LNCaP clone FGC (cell line): ENCODE measurements at regions not wholly inside any gene's neighbourhood (a gene's known extent, or its start where the extent isn't known, plus 50 kb on each side); places are given as distances from the start of the nearest gene placed in this dataset.

Experiments
- DNase-seq: peaks from one replicate; pipeline ENCODE4 v3.0.0-alpha.2; 2011; ENCODE audit warnings: low read depth
- H3K4me3 ChIP-seq: 2 replicates; pipeline ENCODE4 v1.5.1; 2011; ENCODE audit warnings: mild to moderate bottlenecking, low read depth, low read length, control low read depth
- TF ChIP-seq, protein P1 (sequence below): IDR thresholded peaks from 2 replicates; pipeline ENCODE4 v1.5.1; 2012; ENCODE audit warnings: mild to moderate bottlenecking; ENCODE audit not compliant: control insufficient read depth, insufficient read depth; ENCODE audit errors: extremely low read depth

GRCh38 chr13:53200075-53200474, 171.5 kb downstream of the OLFM4 start:
- H3K4me3 ChIP-seq: no peak overlapping the region
- TF ChIP-seq, protein P1, sequence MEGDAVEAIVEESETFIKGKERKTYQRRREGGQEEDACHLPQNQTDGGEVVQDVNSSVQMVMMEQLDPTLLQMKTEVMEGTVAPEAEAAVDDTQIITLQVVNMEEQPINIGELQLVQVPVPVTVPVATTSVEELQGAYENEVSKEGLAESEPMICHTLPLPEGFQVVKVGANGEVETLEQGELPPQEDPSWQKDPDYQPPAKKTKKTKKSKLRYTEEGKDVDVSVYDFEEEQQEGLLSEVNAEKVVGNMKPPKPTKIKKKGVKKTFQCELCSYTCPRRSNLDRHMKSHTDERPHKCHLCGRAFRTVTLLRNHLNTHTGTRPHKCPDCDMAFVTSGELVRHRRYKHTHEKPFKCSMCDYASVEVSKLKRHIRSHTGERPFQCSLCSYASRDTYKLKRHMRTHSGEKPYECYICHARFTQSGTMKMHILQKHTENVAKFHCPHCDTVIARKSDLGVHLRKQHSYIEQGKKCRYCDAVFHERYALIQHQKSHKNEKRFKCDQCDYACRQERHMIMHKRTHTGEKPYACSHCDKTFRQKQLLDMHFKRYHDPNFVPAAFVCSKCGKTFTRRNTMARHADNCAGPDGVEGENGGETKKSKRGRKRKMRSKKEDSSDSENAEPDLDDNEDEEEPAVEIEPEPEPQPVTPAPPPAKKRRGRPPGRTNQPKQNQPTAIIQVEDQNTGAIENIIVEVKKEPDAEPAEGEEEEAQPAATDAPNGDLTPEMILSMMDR: no peak
- DNase-seq: no peak

GRCh38 chr13:53200498-53201453, 172.2 kb downstream of the OLFM4 start:
- TF ChIP-seq, protein P1: peak; percentile 94
- DNase-seq: no peak
- no peak overlapping the region for H3K4me3 ChIP-seq

DNA sequence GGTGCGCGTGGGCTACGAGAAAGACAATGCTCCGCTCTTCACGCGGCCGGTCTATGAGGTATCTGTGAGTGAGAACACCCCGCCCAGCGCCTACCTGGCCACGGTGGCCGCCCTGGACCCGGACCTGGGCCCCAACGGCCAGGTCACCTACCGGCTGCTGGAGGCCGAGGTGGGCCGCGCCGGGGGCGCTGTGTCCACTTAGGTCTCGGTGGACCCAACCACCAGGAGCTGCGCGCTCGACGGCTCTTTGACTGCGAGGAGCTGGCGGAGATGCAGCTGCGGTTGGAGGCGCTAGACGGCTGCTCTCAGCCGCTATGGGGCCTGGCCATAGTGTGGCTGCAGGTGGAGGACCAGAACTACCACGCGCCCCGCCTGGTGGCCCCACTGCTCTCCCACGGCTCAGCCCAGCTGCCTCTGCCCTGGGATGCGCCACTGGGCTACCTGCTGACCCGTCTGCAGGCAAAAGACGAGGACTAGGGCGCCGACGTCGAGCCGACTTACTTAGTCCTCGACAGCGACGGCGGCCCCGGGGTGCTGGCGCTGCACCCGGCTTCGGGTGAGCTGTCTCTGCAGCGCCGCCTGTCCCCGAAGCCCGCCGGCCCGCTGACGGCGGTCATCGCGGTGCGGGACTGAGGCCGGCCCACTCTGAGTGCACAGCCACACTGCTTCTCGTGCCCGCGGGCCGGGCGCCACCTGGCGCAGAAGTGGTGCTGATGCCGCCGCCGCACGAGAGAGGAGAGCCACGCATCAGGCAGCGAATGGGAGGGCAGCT, 173.0 kb downstream of the OLFM4 start:
- H3K4me3 ChIP-seq: no peak overlapping the region
- no peak for DNase-seq
- TF ChIP-seq, protein P1: peak; percentile 84

DNA sequence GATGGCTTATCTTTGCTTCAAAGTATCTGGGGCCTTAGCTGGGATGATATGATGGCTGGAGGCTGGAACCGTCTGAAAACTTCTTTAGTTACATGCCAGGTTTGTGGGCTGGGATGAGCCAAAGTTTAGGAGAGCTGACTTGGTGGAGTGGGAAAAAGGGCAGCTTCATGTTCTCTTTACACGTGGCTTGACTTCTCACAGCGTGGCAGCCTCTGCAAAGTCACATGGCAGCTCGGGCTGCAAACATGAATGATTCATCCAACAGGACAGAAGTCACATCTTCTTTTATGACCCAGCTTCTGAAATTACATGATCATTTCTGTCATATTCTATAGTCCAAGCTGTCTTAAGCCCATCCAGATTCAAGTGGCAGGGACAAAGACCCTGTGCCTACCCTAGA, 176.0 kb downstream of the OLFM4 start:
- no peak for DNase-seq
- no peak overlapping the region for H3K4me3 ChIP-seq
- TF ChIP-seq, protein P1: no peak

- no peak overlapping the region for H3K4me3 ChIP-seq
- no peak for DNase-seq
- TF ChIP-seq, protein P1: peak; percentile 61
These were observed 177.8 kb downstream of the OLFM4 start for GRCh38 chr13:53206455-53206854.

- H3K4me3 ChIP-seq: no peak overlapping the region
- no peak for DNase-seq
- TF ChIP-seq, protein P1: no peak
These were observed 178.9 kb downstream of the OLFM4 start for GRCh38 chr13:53207556-53207955.
